Right renal cortex interstitium (tissue), 3 donors: ENCODE measurements at regions not wholly inside any gene's neighbourhood (a gene's known extent, or its start where the extent isn't known, plus 50 kb on each side); places are given as distances from the start of the nearest gene placed in this dataset.

ENCODE experiments used
- DNase-seq, 3 donors: peaks; one replicate each; pipeline ENCODE4 v3.0.0-alpha.2; 2013; ENCODE audit warnings: low read depth in 3 of 3, low spot score in 2 of 3

DNA sequence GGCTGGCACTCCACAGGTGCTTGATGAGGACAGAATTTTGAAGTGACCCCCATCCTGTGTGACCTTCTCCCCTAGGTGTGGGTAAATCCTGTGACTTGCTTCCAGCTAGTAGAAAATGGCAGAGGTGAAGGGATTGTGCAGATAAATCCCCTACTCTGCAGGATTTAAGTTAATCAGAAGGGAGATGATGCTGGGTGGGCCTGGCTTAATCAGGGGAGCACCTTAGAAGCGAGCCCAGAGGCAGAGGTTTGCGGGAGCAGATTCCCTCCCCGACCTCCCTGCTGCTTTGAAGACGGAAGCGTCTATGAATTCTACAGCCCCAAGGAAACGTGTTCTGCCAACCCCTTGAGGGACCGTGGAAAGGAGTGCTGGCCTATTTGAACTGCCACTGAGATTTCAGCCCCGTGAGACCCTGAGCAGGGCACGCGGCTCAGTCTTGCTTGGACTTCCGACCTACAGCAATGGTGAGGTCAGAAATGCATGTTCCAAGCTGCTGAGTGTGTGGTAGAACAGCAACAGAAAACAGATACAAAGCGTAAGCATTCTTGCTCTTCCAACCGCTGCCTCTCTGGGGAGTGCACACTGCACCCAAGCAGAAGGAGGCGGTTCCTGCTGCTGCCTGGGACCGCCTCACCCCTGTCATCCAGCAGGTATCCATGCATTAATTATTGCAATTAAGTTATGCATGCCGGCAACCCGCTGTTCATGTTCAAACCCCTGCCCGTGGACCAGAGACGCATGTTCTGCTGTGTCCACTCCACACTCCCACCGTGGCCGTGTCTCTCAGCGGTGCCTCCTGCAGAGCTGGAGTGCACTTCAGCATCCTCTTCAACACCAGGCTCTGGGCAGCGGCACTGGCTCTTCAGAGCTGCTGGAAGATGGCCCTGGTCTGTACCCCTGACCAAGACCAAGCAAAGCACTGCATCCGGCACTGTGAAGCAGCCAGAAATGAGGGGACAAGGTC, 54.6 kb upstream of the RXRA start:
- no peak for DNase-seq

DNA sequence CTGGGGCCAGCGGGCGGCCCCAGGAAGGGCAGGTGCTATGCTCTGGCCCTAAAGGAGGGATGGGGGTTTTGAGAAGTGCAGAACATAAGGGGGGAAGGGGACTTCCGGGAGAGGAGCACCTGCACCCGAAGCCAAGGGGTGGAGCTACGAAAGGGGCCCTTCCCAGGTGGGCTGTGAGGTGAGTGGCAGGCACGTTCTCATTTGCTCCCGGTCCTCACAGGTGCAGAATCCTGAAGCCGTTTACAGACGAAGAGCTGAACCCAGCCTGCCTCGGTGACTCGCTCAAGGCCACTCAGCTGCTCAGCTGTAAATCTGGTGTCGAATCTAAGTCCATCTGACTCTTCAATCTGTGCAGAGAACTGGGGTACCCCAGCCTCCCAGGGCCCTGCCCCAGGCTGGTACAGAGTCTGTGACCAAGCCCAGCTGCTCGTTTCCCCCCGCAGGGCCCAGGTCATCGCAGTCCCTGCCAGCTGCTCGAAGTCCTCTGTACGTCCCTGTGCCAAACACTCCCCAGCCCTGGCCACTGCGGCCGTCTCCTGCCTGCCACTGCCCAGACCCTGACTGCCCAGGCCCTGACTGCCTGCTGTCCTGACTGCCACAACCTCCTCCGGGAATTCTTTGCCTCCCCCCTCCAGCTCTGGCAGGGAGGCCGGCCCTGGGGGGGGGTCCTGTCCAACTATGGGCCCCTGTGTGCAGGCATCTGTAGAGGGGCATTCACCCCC, 53.8 kb upstream of the RXRA start:
- DNase-seq: no peak

DNA sequence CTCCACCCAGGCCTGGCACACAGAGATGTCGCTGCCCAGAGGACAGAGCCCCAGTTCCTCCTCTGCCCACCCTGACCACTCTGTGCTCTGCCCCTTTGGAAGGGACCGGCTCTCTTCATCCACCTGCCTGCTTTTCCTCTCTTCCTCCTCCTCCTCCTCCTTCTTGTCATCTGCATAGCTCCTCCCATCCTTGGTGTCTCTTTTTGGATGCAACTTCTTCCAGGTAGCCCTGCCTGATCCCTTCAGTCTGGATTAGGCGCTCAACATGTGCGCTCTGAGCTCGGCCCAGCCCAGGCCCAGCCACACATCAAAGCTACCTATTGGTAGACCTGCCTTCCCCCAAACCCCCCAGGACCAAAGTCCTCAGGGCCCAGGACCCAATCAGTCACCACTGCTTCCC, 52.6 kb upstream of the RXRA start:
- DNase-seq: no peak

DNA sequence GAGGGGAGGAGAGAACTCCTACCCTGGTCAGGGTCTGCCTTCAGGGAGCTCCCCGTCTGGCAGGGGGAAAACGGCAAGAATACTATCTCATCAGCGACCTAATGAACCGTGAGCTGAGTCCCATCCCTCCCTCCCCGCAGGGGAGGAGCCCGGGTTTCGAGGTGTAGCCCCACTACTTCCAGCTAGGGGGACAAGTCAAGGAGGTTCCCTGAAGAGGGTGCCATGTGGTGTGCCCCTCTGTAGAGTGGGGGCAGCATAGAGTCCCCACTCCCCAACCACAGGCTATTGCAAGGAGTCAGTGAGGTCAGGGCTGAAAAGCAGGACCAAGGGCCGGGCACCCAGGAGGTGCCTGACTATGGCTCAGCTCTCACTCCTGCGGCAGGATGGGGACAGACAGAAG, 50.9 kb upstream of the RXRA start:
- no peak for DNase-seq

DNA sequence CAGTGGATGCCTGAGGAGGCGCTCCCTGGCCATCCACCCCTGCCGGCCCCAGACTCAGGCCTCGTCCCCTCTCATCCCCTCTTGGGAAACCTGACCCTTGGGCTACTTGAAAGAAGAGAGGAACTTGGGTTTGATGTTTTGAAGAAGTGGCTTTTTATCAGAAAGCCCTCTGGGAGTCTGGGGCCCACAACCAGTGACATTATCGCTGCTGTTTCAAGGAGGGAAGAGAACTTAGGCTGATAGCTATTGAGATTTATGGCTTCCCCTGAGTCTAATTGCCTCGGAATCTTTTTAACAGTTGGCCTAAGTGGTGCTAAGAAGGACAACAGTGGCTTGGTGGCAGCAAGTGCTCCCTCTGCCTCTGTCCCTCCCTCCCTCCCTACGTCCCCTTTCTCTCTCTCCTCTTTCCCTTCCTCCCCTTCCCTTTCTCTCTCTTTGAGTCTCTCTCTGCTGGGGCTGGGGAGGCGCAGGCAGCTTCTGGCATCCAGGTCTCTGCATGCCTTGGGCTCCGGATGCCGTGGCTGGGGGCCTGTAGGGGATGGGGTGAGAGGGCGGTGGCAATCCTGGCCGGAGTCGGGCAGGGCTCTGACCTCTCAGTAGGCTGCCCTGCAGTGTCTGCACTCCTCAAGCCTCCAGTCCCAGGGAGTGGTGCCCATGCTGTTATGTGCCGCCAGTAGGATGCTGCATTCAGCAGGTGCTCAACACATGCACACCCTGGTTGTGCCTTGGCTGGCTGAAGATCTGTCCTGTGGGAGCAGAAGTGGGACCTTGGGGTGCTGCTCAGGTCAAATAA, 49.6 kb upstream of the RXRA start:
- DNase-seq: no peak
